NCI-H774 (cell line): ENCODE measurements at regions not wholly inside any gene's neighbourhood (a gene's known extent, or its start where the extent isn't known, plus 50 kb on each side); places are given as distances from the start of the nearest gene placed in this dataset.
"Not testable (repeated sequence)": the region's sequence is repeated elsewhere in the genome, so short reads cannot be mapped to it uniquely, and the experiment has no call there.

ENCODE experiments used
- DNase-seq: peaks from one replicate; lab custom pipeline; 2025; lab: John Stamatoyannopoulos, UW

GRCh38 chrX:124717537-124717936 is 371.2 kb downstream of the SH2D1A start:
- no peak for DNase-seq

- peak; percentile 39 for DNase-seq
These were observed 372.7 kb downstream of the SH2D1A start for GRCh38 chrX:124719060-124719459.

- DNase-seq, result no peak
These were observed 374.2 kb downstream of the SH2D1A start for GRCh38 chrX:124720532-124720931.

- DNase-seq, result no peak
These were observed 379.1 kb downstream of the SH2D1A start for GRCh38 chrX:124725502-124725901.

GRCh38 chrX:124726292-124726691 is 379.9 kb downstream of the SH2D1A start:
- DNase-seq, result no peak

GRCh38 chrX:124726881-124727280 is 380.5 kb downstream of the SH2D1A start:
- no peak for DNase-seq

- DNase-seq, result peak; percentile 8
These were observed 390.3 kb downstream of the SH2D1A start for GRCh38 chrX:124736553-124737270.

GRCh38 chrX:124737771-124738170 is 391.4 kb downstream of the SH2D1A start:
- DNase-seq, result no peak

GRCh38 chrX:124747295-124747694 is 400.9 kb downstream of the SH2D1A start:
- no peak for DNase-seq

GRCh38 chrX:124764354-124764753 is 418.0 kb downstream of the SH2D1A start:
- no peak for DNase-seq

- no peak for DNase-seq
These were observed 422.8 kb downstream of the SH2D1A start for GRCh38 chrX:124769166-124769565.

- no peak for DNase-seq
These were observed 424.9 kb downstream of the SH2D1A start for GRCh38 chrX:124771292-124771691.

- DNase-seq, result not testable (repeated sequence)
These were observed 441.9 kb downstream of the SH2D1A start for GRCh38 chrX:124788253-124788652.

GRCh38 chrX:124789874-124790273 is 443.5 kb downstream of the SH2D1A start:
- not testable (repeated sequence) for DNase-seq

- DNase-seq, result no peak
These were observed 445.2 kb downstream of the SH2D1A start for GRCh38 chrX:124791492-124792095.

- no peak for DNase-seq
These were observed 450.6 kb downstream of the SH2D1A start for GRCh38 chrX:124796989-124797388.

GRCh38 chrX:124804962-124805361 is 458.6 kb downstream of the SH2D1A start:
- no peak for DNase-seq

- no peak for DNase-seq
These were observed 459.1 kb downstream of the SH2D1A start for GRCh38 chrX:124805486-124805885.

GRCh38 chrX:124814106-124814505 is 467.7 kb downstream of the SH2D1A start:
- no peak for DNase-seq

GRCh38 chrX:124818033-124818432 is 471.7 kb downstream of the SH2D1A start:
- DNase-seq, result no peak

GRCh38 chrX:124818764-124819163 is 472.4 kb downstream of the SH2D1A start:
- no peak for DNase-seq

GRCh38 chrX:124820738-124821137 is 474.4 kb downstream of the SH2D1A start:
- DNase-seq, result no peak

GRCh38 chrX:124827258-124827845 is 481.0 kb downstream of the SH2D1A start:
- DNase-seq, result no peak
